ENCODE measurements at regions not wholly inside any gene's neighbourhood (a gene's known extent, or its start where the extent isn't known, plus 50 kb on each side); places are given as distances from the start of the nearest gene placed in this dataset.
"Not testable (repeated sequence)": the region's sequence is repeated elsewhere in the genome, so short reads cannot be mapped to it uniquely, and the experiment has no call there.

DNA sequence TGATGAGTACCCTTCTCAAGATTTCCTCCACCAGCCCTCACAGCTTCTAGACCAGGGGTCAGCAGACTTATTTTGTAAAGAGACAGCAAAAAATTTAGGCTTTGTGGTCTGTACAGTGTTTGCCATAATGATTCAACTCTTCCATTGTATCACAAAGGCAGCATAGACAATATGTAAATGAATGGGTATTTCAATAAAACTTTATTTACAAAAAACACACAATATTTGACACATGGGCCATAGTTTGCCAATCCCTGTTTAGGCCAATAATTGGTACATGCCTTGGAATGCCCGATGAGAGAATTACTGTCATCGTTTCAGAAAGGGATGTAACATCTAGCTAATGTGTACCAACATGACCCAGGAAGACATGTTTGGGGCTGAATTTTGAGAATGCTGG, 178.9 kb upstream of the GALNT2 start:
- DNase-seq, result no peak

DNA sequence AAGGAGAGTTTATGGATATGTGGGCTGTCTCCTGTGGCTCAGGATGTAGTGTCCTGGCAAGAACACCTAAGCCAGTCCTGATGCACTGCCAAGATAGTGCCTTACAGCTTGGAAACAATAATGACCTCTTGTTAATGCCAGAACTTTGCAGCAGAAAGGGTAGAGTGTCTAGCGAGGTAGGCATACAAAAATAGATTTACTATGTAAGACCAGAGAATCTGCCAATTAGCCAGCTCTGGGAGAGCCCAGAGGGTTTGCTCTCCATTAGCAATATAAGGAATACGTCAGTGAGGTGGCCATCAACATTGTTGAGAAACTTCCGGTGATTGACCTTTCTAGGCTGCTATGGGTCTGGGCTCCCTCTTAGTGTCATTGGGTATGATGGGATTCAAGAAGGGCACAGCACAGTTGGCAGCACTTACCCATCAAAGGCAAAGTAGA, 178.5 kb upstream of the GALNT2 start:
- no peak for DNase-seq

- DNase-seq, result no peak
Measured at GRCh38 chr1:229889031-229889517, 178.0 kb upstream of the GALNT2 start.

GRCh38 chr1:229891227-229891626, 175.8 kb upstream of the GALNT2 start:
- DNase-seq, result no peak

DNA sequence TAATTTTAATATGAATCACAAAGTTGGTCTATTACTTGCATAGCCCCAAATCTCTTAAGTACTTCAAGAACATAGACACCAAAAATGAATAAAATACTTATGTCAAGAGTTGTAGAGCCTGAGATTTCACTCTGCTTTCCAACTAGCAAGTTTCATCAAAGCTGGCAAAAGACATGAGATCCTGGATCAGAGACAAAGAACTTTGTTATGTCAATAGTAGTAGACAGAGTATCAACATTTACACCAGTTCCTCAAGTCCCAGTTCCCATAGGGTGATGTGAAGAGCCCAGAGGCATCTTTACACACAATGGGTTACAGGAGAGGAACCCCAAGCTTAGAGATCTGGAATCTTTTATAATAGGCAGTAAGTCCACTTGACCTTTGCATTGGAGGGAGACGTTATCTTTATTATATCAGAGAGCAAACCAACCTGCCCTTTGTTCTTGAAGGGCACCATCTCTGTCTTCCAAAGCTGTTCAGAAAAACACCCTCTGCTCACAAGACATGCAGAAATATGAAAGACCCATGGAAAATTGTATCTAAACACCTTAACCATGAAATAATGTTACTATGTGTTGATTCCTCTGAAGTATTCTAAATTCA, 174.4 kb upstream of the GALNT2 start:
- no peak for DNase-seq

DNA sequence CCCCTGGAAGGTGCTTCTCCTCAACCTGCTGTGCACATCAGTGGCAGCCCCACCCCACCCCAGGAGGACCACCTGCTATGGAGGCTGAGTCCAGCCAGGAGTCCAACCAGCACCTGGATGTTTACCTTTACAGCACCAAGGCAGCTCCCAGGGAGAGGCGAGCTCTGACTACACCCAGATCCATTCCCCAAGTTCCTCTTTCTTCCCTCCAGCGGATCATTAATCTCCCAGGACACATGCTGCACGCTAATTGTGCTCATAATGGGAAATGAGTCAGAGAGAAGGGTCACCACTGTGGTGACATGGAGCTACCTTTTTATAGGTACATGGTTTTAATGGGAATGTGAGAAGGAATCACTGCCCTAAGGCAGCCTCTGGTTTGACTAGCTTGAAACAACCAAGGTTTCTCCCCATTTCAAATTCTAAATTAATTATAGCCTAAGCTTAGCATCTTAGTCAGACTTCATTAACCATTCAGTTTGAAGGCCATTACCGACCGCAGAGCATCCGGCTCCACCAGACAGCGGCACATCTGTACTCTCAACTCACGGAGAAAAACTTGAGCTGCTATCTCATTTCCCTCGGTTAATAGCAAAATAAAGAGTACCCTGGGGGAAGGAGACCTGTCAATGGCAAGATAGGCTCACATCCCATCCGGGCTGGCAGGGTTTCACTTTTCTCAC, 173.1 kb upstream of the GALNT2 start:
- no peak for DNase-seq

- DNase-seq, result no peak
Measured at GRCh38 chr1:229894532-229894931, 172.5 kb upstream of the GALNT2 start.

DNA sequence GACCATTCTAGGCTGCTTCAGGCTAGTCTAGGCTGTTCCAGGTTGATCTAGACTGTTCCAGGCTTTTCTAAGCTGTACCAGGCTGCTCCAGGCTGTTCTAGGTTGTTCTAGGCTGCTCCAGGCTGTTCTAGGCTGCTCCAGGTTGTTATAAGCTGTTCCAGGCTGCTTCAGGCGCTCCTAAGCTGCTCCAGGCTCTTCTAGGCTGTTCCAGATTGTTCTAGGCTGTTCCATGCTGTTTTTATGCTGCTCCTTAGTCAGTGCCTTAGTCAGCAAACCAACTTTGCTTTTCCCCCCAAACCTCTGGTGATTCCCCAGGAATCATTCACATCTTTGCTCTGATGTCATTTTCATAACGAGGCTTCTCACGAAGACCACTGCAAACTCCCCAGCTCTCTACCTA, 171.4 kb upstream of the GALNT2 start:
- no peak for DNase-seq

DNA sequence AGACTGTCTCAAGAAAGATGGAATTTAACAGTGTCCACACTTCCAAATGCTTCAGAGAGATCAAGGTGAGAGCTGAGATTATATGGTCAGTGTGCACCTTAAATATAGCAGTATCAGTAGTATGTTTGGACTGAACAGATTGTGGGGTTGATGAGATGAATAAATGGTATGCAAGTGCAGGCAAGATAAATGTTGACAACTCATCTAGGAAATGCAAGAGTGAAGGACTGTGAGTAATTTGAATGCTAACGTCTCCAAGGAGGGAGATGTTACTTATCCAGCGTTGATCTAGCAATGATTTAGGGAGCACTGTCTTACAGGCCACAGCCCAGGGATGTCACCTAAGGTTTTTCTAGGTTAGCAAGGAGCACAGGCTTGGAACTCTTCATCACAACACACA, 170.7 kb upstream of the GALNT2 start:
- no peak for DNase-seq

GRCh38 chr1:229896861-229897260, 170.2 kb upstream of the GALNT2 start:
- DNase-seq, result no peak

DNA sequence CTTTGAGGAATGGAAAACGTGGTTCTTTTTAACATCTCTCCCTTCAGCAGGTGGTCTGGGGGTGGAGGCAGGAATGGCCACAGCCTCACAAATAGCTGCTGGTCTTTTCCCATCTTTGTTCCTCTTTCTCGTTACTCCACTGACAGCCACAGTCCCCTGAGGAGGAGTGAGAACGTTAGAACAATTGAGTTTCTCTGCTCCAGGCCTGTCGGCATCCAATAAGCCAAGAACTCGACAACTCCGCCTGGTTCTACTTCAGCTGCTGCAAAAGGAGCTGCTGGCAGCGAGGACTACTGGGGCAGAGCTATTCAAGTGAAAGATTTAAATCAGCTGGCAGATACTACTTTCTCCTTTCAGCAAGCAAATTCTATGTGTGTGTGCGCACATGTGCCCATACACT, 169.5 kb upstream of the GALNT2 start:
- peak in 1 of 2 donors; percentile 29 for DNase-seq

GRCh38 chr1:229900220-229900619, 166.8 kb upstream of the GALNT2 start:
- no peak for DNase-seq

DNA sequence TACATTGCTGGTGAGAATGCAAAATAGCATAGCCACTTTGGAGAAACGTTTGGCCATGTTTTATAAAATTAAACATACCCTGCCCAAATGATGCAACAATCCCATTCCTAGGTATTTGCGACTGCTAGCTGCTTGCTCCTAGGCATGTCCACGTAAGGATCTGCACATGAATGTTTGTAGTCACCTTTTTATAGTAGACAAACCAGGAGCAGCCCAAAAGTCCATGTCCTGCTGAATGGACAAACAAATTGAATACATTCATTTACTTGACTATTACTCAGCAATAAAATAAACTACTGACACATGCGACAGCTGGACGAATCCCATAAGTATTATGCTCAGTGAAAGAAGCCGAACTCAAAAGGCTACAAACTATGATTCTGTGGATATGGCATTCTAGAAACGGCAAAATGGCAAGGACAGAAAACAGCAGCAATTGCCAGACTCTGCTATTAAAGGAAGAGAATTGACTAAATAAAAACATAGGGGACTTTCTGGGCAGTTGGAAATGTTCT, 161.9 kb upstream of the GALNT2 start:
- no peak for DNase-seq

GRCh38 chr1:229905652-229906051, 161.4 kb upstream of the GALNT2 start:
- no peak for DNase-seq

- DNase-seq, result no peak
Measured at GRCh38 chr1:229907884-229908638, 159.0 kb upstream of the GALNT2 start.

DNA sequence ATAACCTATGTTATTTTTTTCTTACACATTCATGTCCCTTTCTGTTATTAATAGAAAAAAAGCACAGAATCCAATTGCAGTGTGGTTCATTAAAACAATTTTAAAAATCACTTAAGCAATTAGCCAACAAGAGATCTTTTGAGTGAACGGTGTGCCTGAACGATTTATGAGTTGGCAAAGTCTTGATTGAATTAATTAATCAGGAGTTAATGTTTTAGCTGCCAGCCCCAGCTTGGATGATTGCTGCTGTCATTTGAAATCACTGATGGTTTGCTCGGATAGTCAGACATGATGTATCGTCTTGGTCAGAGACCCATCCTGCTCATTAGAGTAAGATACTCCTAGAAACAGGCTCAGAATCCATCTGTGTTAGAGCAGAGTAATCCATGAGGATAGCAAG, 158.3 kb upstream of the GALNT2 start:
- no peak for DNase-seq

- no peak for DNase-seq
Measured at GRCh38 chr1:229913489-229913888, 153.5 kb upstream of the GALNT2 start.

GRCh38 chr1:229919488-229919887, 147.6 kb upstream of the GALNT2 start:
- not testable (repeated sequence) for DNase-seq

- DNase-seq, result no peak
Measured at GRCh38 chr1:229920683-229921082, 146.4 kb upstream of the GALNT2 start.

- DNase-seq, result no peak
Measured at GRCh38 chr1:229922249-229922648, 144.8 kb upstream of the GALNT2 start.

DNA sequence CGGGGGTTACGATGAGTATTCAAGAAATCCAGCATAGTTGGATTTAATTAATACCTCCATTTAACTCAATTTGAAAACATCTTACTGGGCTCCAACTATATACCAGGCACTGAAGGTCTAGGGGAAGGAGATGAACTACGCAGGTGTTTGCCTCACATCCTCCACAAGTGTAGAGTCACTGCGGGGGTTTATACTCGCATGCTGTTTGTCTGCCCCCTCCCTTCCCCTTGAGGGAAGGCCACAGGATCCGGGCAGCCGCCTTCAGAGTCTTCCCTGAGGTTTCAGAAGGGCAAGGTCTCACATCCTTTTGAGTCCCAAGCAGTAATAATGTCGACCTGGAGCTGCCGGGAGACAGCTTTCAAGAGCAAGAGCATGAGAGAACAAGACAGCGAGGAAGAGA, 142.4 kb upstream of the GALNT2 start:
- DNase-seq, result no peak

DNA sequence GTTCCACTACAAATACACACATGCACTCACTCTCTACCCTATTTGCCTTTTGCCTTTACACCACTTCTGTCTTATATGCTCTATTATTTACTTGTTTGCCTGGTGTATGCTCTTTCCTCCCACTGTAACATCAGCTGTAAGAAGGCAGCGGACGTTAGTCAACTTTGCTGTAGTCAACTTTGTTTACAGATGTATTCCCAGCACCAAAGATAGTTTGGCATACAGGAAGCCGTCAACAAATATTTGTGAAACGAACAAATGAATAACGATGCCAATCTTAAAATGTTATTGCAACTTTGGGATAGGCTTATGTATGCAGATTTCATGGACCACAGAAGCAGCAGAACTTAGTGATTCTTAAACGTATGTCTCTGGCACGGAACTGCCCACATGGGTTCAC, 138.3 kb upstream of the GALNT2 start:
- no peak for DNase-seq

DNA sequence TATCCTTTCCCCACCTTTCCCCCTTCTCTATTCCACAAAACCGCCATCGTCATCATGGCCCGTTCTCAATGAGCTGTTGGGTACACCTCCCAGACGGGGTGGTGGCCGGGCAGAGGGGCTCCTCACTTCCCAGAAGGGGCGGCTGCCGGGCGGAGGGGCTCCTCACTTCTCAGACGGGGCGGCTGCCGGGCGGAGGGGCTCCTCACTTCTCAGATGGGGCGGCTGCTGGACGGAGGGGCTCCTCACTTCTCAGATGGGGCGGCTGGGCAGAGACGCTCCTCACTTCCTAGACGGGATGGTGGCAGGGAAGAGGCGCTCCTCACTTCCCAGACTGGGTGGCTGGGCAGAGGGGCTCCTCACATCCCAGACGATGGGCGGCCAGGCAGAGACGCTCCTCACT, 135.3 kb upstream of the GALNT2 start:
- DNase-seq, result not testable (repeated sequence)

DNA sequence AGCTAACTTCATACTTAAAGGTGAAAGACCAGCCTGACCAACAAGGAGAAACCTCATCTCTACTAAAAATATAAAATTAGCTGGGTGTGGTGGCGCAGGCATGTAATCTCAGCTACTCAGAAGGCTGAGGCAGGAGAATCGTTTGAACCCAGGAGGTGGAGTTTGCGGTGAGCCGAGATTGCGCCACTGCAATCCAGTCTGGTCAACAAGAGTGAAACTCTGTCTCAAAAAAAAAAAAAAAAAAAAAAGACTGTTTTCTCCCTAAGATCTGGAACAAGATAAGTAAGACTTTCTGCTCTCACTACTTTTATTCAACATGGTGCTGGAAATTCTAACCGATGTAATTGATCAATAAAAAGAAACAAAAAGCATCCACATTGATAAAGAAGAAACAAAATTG, 131.9 kb upstream of the GALNT2 start:
- not testable (repeated sequence) for DNase-seq
